ENCODE measurements at regions not wholly inside any gene's neighbourhood (a gene's known extent, or its start where the extent isn't known, plus 50 kb on each side); places are given as distances from the start of the nearest gene placed in this dataset.

DNA sequence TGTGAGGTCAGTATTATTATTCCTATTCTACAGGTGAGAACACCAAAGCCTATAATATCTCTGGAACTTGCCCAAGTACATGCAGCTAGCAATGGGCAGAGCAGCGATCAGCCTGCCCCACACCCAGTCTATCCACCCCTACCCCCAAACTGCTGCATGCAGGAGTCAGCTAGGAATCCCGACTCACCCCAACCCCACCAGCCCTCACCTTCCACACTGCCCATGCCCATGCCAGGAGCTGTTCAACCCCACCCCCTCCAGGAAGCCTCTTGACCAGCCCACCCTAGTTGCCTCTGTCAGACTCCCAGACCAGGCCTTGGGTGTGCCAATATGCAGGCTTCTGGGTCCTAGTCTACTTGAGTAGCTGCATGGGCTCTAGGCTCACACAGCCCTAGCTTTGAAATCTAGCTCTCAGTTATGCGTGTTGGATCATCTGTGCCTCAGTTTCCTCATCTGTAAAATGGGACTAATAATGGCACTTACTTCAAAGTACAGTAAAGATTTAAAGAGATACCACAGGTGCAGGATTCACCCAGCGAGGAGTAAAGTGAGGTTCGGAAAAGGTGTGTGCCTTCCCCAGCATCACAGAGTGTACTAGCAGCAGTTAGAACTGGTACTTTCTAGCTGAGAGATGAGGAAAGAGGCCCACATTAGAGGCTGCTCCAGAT is 173.2 kb downstream of the VEGFA start:
- TF ChIP-seq, protein P1, sequence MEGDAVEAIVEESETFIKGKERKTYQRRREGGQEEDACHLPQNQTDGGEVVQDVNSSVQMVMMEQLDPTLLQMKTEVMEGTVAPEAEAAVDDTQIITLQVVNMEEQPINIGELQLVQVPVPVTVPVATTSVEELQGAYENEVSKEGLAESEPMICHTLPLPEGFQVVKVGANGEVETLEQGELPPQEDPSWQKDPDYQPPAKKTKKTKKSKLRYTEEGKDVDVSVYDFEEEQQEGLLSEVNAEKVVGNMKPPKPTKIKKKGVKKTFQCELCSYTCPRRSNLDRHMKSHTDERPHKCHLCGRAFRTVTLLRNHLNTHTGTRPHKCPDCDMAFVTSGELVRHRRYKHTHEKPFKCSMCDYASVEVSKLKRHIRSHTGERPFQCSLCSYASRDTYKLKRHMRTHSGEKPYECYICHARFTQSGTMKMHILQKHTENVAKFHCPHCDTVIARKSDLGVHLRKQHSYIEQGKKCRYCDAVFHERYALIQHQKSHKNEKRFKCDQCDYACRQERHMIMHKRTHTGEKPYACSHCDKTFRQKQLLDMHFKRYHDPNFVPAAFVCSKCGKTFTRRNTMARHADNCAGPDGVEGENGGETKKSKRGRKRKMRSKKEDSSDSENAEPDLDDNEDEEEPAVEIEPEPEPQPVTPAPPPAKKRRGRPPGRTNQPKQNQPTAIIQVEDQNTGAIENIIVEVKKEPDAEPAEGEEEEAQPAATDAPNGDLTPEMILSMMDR (IDR thresholded peaks at IDR 0.05): no peak
- TF ChIP-seq SIN3A (IDR thresholded peaks at IDR 0.05; ENCODE audit: borderline replicate concordance, insufficient read depth, low read depth, low read length): no peak
- no peak for TF ChIP-seq POLR2AphosphoS5 (IDR thresholded peaks at IDR 0.05; ENCODE audit: low read depth, low read length)

Measured in Panc1 (cell line).